Large intestine (tissue), 3 donors: ENCODE measurements at regions not wholly inside any gene's neighbourhood (a gene's known extent, or its start where the extent isn't known, plus 50 kb on each side); places are given as distances from the start of the nearest gene placed in this dataset.
A peak's percentile ranks its signal among the peaks of the same experiment; 100 is the strongest.

Experiments used
- DNase-seq, 2 donors: peaks; one replicate each; pipeline versions ENCODE4 v3.0.0 to v3.0.0-alpha.2; 2013
- H3K27ac ChIP-seq: one replicate; pipeline ENCODE4 v1.5.1; 2013; ENCODE audit warnings: low read length
- H3K27me3 ChIP-seq: 2 replicates; pipeline ENCODE4 v1.6.1; 2013; ENCODE audit warnings: low read length; ENCODE audit not compliant: control insufficient read depth, insufficient read depth
- H3K36me3 ChIP-seq: 2 replicates; pipeline ENCODE4 v1.6.1; 2013; ENCODE audit warnings: low read length; ENCODE audit not compliant: control insufficient read depth, insufficient read depth
- H3K4me1 ChIP-seq: one replicate; pipeline ENCODE4 v1.6.1; 2013; ENCODE audit warnings: low read length; ENCODE audit not compliant: control insufficient read depth, insufficient read depth
- H3K4me3 ChIP-seq: one replicate; pipeline ENCODE4 v1.5.1; 2013; ENCODE audit warnings: low read length
- H3K9me3 ChIP-seq: one replicate; pipeline ENCODE4 v1.6.1; 2013; ENCODE audit warnings: mild to moderate bottlenecking, low read depth, low read length, moderate library complexity; ENCODE audit not compliant: control insufficient read depth
- WGBS: methylation state at CpG from one replicate; pipeline ENCODE4 v1.1.5; 2013; ENCODE audit warnings: low lambda C conversion rate; ENCODE audit not compliant: insufficient coverage; 5-methylcytosine and 5-hydroxymethylcytosine counted together

GRCh38 chr6:168227840-168228239 lies 91.7 kb downstream of the DACT2 start:
- no peaks in the 10 kb centered on the region for H3K9me3 ChIP-seq
- no peak overlapping the region for H3K4me3 ChIP-seq
- WGBS = 50% methylated on average over 1 of the region's 15 CpGs
- H3K27me3 ChIP-seq = no peaks in the 10 kb centered on the region
- peaks cover 4% of the 10 kb centered on the region for H3K4me1 ChIP-seq
- H3K27ac ChIP-seq = no peak overlapping the region
- DNase-seq = no peak
- no peaks in the 10 kb centered on the region for H3K36me3 ChIP-seq

- no peaks in the 10 kb centered on the region for H3K9me3 ChIP-seq
- no peak overlapping the region for H3K4me3 ChIP-seq
- H3K4me1 ChIP-seq = peaks cover 2% of the 10 kb centered on the region
- DNase-seq = no peak
- H3K27me3 ChIP-seq = no peaks in the 10 kb centered on the region
- WGBS = 100% methylated on average over 2 of the region's 8 CpGs
- H3K27ac ChIP-seq = no peak overlapping the region
- no peaks in the 10 kb centered on the region for H3K36me3 ChIP-seq
These were observed 92.7 kb downstream of the DACT2 start for GRCh38 chr6:168226902-168227318.

GRCh38 chr6:168226061-168226752 lies 93.4 kb downstream of the DACT2 start:
- Histone ChIP-seq H3K27me3 (no peaks in the 10 kb centered on the region), H3K9me3 (no peaks in the 10 kb centered on the region), H3K36me3 (no peaks in the 10 kb centered on the region), H3K4me3 (no peak overlapping the region), H3K4me1 (no peaks in the 10 kb centered on the region), H3K27ac (no peak overlapping the region)
- WGBS = 86% methylated on average over 1 of the region's 9 CpGs
- peak in 1 of 2 donors; percentile 14 for DNase-seq

- Histone ChIP-seq H3K27me3 (no peaks in the 10 kb centered on the region), H3K27ac (no peak overlapping the region), H3K4me3 (no peak overlapping the region), H3K4me1 (no peaks in the 10 kb centered on the region), H3K36me3 (no peaks in the 10 kb centered on the region), H3K9me3 (no peaks in the 10 kb centered on the region)
- peak in 1 of 2 donors; percentile 20 for DNase-seq
- WGBS = no CpG with 5 or more reads among the region's 7 CpGs
These were observed 94.1 kb downstream of the DACT2 start for GRCh38 chr6:168225471-168225911.

GRCh38 chr6:168223755-168224154 lies 95.8 kb downstream of the DACT2 start:
- no peaks in the 10 kb centered on the region for H3K4me1 ChIP-seq
- no peaks in the 10 kb centered on the region for H3K9me3 ChIP-seq
- no peaks in the 10 kb centered on the region for H3K36me3 ChIP-seq
- H3K27ac ChIP-seq = no peak overlapping the region
- no peaks in the 10 kb centered on the region for H3K27me3 ChIP-seq
- 43% methylated on average over 1 of the region's 1 CpG for WGBS
- no peak for DNase-seq
- H3K4me3 ChIP-seq = no peak overlapping the region

GRCh38 chr6:168223150-168223549 lies 96.4 kb downstream of the DACT2 start:
- Histone ChIP-seq H3K4me1 (no peaks in the 10 kb centered on the region), H3K4me3 (no peak overlapping the region), H3K27ac (no peak overlapping the region), H3K27me3 (no peaks in the 10 kb centered on the region), H3K9me3 (no peaks in the 10 kb centered on the region), H3K36me3 (no peaks in the 10 kb centered on the region)
- WGBS = no CpG with 5 or more reads among the region's 2 CpGs
- DNase-seq = no peak

GRCh38 chr6:168222115-168223043 lies 97.2 kb downstream of the DACT2 start:
- no peaks in the 10 kb centered on the region for H3K9me3 ChIP-seq
- no peak overlapping the region for H3K4me3 ChIP-seq
- no peak for DNase-seq
- WGBS = 90% methylated on average over 2 of the region's 17 CpGs
- no peak overlapping the region for H3K27ac ChIP-seq
- no peaks in the 10 kb centered on the region for H3K4me1 ChIP-seq
- H3K27me3 ChIP-seq = no peaks in the 10 kb centered on the region
- no peaks in the 10 kb centered on the region for H3K36me3 ChIP-seq

GRCh38 chr6:168221497-168222079 lies 98.0 kb downstream of the DACT2 start:
- WGBS = 100% methylated on average over 1 of the region's 8 CpGs

GRCh38 chr6:168221000-168221399 lies 98.6 kb downstream of the DACT2 start:
- Histone ChIP-seq H3K36me3 (no peaks in the 10 kb centered on the region), H3K27me3 (no peaks in the 10 kb centered on the region), H3K9me3 (no peaks in the 10 kb centered on the region), H3K27ac (no peak overlapping the region), H3K4me1 (no peaks in the 10 kb centered on the region), H3K4me3 (no peak overlapping the region)
- DNase-seq = no peak
- 96% methylated on average over 4 of the region's 5 CpGs for WGBS

More at GRCh38 chr6:168221497-168222079, 98.0 kb downstream of the DACT2 start:
- Histone ChIP-seq H3K9me3 (no peaks in the 10 kb centered on the region), H3K27ac (no peak overlapping the region), H3K36me3 (no peaks in the 10 kb centered on the region), H3K4me1 (no peaks in the 10 kb centered on the region), H3K27me3 (no peaks in the 10 kb centered on the region), H3K4me3 (no peak overlapping the region)
- no peak for DNase-seq

- Histone ChIP-seq H3K4me3 (no peak overlapping the region), H3K9me3 (no peaks in the 10 kb centered on the region), H3K27me3 (no peaks in the 10 kb centered on the region), H3K4me1 (no peaks in the 10 kb centered on the region), H3K27ac (no peak overlapping the region), H3K36me3 (no peaks in the 10 kb centered on the region)
- DNase-seq = no peak
- WGBS = no CpG with 5 or more reads among the region's 10 CpGs
These were observed 99.8 kb downstream of the DACT2 start for GRCh38 chr6:168219804-168220203.
